HG02852 (cell line): ENCODE measurements at regions not wholly inside any gene's neighbourhood (a gene's known extent, or its start where the extent isn't known, plus 50 kb on each side); places are given as distances from the start of the nearest gene placed in this dataset.
"Not testable (repeated sequence)": the region's sequence is repeated elsewhere in the genome, so short reads cannot be mapped to it uniquely, and the experiment has no call there.

Source experiments
- ATAC-seq: cut with Tn5 transposase; IDR thresholded peaks from one replicate; pipeline ENCODE4 v1.9.1; 2021; ENCODE audit warnings: mild to moderate bottlenecking, moderate library complexity; ENCODE audit not compliant: unreplicated experiment

DNA sequence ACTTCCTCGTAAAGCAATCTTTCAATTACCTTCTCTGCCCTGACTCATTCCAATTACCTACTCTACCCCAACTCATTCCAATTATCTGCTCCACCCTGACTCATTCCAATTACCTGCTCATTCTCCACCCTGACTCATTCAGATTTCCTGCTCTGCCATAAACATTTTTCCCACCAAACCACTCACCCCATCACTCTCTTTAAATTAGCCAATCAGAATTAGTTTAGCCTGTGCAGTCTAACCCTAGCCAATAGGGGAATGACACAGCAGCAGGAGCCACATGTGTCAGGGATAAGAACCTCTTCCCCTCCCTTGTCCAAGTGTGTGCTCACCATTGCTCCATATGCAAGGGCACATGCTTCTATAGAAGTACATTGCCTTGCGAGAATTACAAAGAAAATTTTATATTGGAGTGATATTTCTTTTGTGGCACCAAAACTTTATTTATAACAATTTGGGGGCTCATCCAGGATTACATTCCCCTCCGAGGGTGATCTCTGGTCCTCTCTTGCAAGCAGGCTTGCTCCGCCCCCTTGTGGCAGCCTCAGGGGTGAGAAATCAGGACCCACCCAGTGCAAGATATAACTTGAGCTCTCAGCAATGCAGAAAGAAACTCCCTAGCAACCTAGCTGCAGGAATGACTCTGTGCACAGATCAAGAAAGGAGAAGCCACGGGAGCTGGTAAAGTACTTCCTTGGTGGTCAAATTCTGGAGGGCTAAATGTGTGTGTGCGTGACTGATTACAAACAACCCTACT, 551.9 kb upstream of the EYS start:
- not testable (repeated sequence) for ATAC-seq

DNA sequence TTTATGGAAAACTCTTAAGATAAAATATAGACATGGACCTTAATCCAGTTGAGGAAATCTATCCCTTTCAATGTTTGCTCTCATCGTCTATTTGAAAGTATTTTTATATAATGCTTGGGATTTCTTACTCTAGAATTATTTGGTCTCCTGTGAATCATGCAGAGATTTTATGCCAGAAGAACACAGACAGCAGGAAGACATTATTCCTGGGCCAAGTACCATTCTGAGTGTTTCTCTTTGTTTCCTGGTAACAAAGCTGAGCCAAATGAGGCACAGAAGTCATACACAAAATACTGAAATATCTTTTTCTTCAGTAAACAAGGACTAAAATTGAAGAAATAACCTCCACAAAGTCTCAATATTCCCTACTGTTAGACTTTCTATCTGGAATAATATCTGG, 538.2 kb upstream of the EYS start:
- no peak for ATAC-seq

- no peak for ATAC-seq
Observed at GRCh38 chr6:66238851-66239250, 531.8 kb upstream of the EYS start.

- ATAC-seq, result no peak
Observed at GRCh38 chr6:66232890-66233289, 525.9 kb upstream of the EYS start.

GRCh38 chr6:66230591-66230990, 523.6 kb upstream of the EYS start:
- no peak for ATAC-seq

DNA sequence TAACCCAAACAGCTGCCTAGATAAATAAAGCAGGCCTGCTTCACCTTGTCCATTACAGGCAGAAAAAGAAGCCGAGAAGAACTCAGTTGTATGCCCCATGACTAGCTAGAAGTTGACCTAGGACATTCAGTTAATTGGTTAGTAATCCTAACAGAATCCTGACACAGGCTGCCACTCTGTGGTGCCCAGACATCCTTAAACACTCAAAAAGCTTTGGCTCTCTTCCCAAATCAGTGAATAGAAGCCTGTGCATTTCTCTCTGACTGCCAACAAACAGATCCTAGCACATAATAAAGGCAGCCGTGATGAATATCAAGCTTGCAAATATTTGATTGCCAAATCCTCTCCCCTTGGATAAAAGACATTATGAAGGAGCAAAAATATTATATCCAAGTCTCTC, 519.1 kb upstream of the EYS start:
- ATAC-seq, result no peak

- ATAC-seq, result no peak
Observed at GRCh38 chr6:66210964-66211363, 503.9 kb upstream of the EYS start.

DNA sequence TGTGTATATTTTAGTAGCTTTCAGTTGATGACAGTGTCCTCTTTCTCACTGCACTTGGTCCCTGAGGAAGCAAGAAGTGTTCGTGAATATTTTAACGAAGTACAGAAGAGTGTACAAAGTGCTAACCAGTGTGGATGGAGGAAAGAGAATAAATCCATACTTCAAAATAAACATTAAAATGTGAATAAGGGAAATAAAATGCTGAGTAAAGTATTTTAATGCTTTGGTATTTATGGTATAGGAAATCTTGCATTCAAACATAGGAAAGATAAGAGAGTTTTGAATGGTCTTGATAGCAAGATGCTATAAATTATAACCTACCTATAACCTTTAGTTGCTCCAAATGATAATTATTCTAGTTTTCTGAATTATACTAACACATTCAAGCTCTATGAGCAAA, 493.4 kb upstream of the EYS start:
- no peak for ATAC-seq

DNA sequence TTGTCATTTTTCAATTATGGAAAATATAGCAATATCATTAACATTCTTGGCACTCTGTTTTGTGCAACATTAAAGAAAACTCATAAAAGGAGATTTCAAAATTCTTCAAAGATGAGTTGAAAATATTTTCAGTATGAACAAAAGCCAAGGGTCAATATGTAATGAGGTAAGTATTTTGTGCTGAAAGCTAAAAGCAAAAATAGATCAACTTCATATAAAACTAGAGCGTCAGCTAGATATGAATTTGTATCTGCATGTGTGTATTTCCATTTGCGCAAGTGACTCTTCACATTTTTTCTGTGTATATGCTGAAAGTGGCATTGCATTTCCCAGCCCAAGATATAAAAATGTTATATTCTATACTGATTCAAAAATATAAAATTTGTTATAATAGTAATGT, 492.1 kb upstream of the EYS start:
- ATAC-seq, result no peak

DNA sequence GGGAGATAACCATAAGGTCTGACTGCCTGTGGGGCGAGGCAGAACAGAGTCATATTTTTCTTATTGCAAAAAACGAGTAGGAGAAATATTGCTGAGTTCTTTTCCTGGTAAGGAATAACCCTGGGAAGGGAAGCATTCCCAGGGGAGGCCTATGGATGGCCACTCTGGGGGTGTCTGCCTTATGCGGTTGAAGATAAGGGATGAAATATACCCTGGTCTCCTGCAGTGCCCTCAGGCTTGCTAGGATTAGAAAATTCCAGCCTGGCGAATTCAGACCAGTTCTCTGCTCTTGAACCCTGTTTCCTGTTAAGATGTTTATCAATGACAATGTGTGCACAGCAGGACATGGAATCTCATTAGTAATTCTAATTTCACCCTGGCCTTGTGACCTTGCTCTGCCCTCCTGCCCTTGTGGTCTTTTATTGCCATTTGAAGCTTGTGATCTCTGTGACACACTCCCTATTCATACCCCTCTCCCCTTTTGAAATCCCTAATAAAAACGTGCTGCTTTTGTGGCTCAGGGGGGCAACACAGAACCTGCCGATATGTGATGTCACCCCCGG, 491.1 kb upstream of the EYS start:
- ATAC-seq, result no peak

GRCh38 chr6:66190858-66191257, 483.8 kb upstream of the EYS start:
- no peak for ATAC-seq

DNA sequence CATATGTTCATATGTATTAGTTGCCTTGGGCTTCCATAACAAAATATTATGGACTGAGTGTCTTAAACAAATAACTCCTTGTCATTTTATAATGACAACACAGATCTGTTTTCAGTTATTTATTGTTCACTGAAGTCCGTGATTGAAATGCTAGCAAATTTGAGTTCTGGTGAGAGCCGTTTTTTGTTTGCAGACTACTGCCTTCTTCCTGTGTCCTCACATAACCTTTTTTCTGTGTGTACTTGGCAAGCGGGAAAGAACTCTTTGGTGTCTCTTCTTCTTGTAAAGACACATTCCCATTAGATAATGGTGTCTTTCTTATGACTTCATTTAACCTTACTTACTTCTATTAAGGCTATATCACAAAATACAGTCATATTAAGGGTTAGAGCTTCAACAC, 482.9 kb upstream of the EYS start:
- ATAC-seq, result no peak

DNA sequence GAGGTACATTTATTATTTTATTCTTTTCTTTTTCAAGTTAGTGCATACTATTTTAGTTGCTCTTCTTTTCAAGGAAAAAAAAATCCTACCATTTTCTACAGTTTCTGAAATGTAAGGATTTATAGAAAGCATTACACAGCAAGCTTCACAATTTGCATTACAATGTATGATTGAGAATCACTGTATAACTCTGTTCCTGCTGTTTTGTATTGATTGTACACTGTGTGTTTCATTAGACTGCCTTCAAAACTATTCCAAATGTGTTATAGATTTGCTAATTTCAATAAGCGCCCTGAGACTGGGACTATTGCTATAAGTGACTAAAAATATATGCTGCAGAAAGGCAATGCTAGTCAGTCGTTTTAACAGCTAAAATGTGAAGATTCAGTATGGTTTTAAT, 479.7 kb upstream of the EYS start:
- ATAC-seq, result no peak

GRCh38 chr6:66184091-66184490, 477.1 kb upstream of the EYS start:
- ATAC-seq, result no peak

GRCh38 chr6:66179361-66179760, 472.3 kb upstream of the EYS start:
- ATAC-seq, result no peak

GRCh38 chr6:66173587-66173986, 466.6 kb upstream of the EYS start:
- no peak for ATAC-seq

DNA sequence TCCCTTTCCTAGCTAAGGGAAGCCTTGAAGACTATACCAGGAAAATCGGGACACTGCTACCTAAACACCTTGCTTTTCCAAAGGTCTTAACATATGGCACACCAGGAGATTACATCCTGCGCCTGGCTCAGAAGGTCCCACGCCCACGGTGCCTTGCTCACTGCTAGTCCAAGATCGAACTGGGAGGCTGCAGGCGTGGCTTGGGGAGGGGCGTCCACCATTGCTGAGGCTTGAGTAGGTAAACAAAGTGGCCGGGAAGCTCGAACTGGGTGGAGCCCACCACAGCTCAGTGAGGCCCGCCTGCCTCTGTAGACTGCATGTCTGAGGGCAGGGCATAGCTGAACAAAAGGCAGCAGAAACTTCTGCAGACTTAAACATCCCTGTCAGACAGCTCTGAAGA, 459.7 kb upstream of the EYS start:
- ATAC-seq, result not testable (repeated sequence)

- no peak for ATAC-seq
Observed at GRCh38 chr6:66161546-66162108, 454.6 kb upstream of the EYS start.

DNA sequence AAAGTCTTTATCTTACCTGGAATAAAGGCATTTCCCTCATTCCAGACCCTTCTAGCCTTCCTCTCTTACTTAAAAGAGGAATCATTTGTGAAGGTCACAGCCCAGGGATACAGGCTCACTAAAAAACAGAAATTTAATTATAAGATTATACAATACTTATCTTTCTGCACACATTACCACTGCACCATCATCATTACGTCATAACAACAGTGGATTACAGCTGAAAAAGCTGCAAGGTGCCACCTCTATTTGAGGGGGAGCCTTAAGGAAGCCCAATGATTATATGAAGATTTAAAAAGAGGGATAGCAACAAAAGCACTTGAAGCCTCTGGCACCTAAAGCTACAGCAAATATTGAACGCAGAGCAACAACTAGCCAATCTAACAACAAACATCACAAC, 452.9 kb upstream of the EYS start:
- ATAC-seq, result no peak

DNA sequence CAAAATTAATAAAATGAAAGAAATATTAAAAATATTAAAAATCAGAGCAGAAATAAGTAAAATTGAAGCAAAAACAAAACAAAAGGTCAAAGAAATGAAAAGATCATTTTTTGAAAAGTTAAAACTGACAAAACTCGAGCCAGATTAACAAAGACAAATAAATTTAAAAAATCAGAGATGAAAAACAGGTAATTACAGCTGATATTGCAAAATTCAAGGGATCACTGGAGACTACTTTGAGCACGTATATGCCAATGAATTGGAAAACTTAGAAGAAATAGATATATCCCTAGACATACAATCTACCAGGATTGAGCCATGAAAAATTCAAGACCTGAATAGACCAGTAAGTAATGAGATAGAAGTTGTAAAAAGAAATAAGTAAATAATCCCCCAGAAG, 446.2 kb upstream of the EYS start:
- ATAC-seq, result no peak

DNA sequence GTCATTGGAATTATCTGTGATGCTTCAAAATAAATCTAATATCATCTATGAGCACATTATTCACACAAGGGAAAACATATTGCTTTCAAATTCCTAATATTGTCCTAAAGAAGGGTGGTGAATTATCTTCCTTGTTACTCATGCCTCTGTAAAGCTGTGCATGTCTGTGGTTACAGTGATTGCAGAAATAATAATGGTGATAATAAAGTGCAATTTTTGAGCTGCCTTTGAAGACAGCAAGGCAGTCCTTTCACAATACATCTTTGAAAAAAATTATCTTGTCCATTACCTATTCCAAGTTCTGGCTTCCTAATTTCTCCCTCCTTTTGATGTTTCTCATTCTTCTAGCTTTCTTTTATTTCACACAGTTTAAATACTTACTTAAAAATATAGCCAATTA, 442.1 kb upstream of the EYS start:
- ATAC-seq, result no peak

DNA sequence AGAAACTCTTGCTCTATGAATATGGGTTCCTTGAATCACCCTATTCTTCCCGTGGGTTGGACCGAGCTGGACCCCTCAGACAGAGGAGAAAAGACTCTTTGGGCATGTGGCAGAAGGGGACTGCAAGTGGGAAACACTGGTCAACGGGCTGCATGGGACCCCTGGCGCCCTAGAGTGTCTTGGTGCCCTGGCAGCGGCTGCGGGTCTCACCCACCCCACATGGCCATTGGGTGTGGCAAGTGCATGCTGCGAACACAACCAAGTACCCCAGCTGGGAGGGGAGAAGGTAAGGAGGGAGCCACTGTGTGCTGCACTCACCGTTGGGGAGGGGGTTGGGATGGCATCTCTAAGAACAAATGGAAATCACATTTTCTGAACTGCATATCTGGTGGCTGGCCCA, 438.8 kb upstream of the EYS start:
- ATAC-seq, result no peak

GRCh38 chr6:66134021-66134420, 427.0 kb upstream of the EYS start:
- ATAC-seq, result no peak
